Ovary (tissue), 7 donors: ENCODE measurements at regions not wholly inside any gene's neighbourhood (a gene's known extent, or its start where the extent isn't known, plus 50 kb on each side); places are given as distances from the start of the nearest gene placed in this dataset.

Experiments
- DNase-seq, 5 donors: peaks; one replicate each; pipeline ENCODE4 v3.0.0-alpha.2; 2019 to 2020
- H3K27ac ChIP-seq, 2 donors: fragments of 200-600 bp; one replicate each; pipeline versions ENCODE4 v1.5.1 to v1.8.0; 2019 to 2022
- H3K27me3 ChIP-seq: fragments of 200-600 bp; one replicate; pipeline ENCODE4 v1.8.0; 2022
- H3K36me3 ChIP-seq: fragments of 200-600 bp; sonication (generic); one replicate; pipeline ENCODE4 v1.5.1; 2019
- H3K4me1 ChIP-seq: one replicate; pipeline ENCODE4 v1.8.1; 2013; ENCODE audit warnings: mild to moderate bottlenecking, moderate library complexity; ENCODE audit not compliant: insufficient read depth
- H3K4me3 ChIP-seq: fragments of 200-600 bp; sonication (generic); one replicate; pipeline ENCODE4 v1.5.1; 2017
- H3K9me3 ChIP-seq, 2 donors: fragments of 200-600 bp in 1 of 2; sonication (generic) in 1 of 2; one replicate each; pipeline versions ENCODE4 v1.5.1 to v1.8.1; 2013 to 2019; ENCODE audit warnings: mild to moderate bottlenecking in 1 of 2, moderate library complexity in 1 of 2
- EP300 ChIP-seq: sonication (generic); formaldehyde crosslinking; IDR thresholded peaks from one replicate; pipeline ENCODE4 v1.6.1; 2017; ENCODE audit warnings: antibody characterized with exemption
- POLR2A ChIP-seq: fragments of 450-650 bp; IDR thresholded peaks from one replicate; pipeline ENCODE4 v1.6.1; 2017; ENCODE audit warnings: antibody characterized with exemption, mild to moderate bottlenecking, moderate library complexity
- WGBS, 3 donors: extraction: QIAGEN DNeasy Blood & Tissue Kit in 1 of 3; methylation state at CpG; one replicate each; pipeline versions ENCODE4 v1.1.5 to v1.1.7; 2013 to 2017; 5-methylcytosine and 5-hydroxymethylcytosine counted together
- intact Hi-C, 4 donors: fragments of 100-400 bp; cut with DNase I; formaldehyde crosslinking; loops; one replicate each; pipeline versions ENCODE4 v1.11.0 to v1.15.1; 2022 to 2023
- TF ChIP-seq, protein P1 (sequence below), 3 donors: fragments of 450-650 bp in 2 of 3; fragments of 200-600 bp in 1 of 3; IDR thresholded peaks; one replicate each; pipeline versions ENCODE4 v1.5.1 to v1.8.0; 2016 to 2022; ENCODE audit warnings: antibody characterized with exemption in 3 of 3, mild to moderate bottlenecking in 1 of 3
- donor health status: DM: no; HTN: no; CAD: no; lungs with moderate emphysema.
- donor health status: DM: no; HTN: no; CAD: no.
- donor health status: Bipolar disorder and iron deficiency.
- donor health status: DM: no; HTN: no; CAD: no.
- donor health status: DM: yes; HTN: yes; CAD: no.

DNA sequence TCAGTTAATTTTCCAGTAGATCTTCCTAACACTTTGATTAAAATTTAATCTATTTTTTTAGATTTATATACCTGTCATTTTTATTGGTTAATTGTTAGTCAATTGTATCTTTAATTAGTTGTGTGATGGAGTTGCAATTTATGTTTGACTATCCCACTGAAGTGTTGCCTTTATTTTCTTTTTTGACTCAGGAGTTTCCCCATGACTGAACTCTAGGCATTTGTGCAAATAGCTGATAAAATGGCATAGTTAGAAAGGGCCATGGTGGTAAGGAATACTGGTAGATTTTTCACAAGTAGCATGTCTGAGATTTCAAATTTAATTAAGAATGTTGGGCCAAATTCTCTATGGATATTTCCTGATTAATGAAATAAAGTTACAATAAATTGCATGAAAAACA, 273.1 kb upstream of the DAB2 start:
- TF ChIP-seq, protein P1, sequence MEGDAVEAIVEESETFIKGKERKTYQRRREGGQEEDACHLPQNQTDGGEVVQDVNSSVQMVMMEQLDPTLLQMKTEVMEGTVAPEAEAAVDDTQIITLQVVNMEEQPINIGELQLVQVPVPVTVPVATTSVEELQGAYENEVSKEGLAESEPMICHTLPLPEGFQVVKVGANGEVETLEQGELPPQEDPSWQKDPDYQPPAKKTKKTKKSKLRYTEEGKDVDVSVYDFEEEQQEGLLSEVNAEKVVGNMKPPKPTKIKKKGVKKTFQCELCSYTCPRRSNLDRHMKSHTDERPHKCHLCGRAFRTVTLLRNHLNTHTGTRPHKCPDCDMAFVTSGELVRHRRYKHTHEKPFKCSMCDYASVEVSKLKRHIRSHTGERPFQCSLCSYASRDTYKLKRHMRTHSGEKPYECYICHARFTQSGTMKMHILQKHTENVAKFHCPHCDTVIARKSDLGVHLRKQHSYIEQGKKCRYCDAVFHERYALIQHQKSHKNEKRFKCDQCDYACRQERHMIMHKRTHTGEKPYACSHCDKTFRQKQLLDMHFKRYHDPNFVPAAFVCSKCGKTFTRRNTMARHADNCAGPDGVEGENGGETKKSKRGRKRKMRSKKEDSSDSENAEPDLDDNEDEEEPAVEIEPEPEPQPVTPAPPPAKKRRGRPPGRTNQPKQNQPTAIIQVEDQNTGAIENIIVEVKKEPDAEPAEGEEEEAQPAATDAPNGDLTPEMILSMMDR (IDR thresholded peaks at IDR 0.05), result no peak
- no peak for TF ChIP-seq EP300
- no peak for TF ChIP-seq POLR2A
- DNase-seq, result no peak
- Histone ChIP-seq H3K9me3 (no peaks in the 10 kb centered on the region), H3K4me3 (no peak overlapping the region), H3K27me3 (no peaks in the 10 kb centered on the region), H3K36me3 (no peaks in the 10 kb centered on the region), H3K4me1 (no peaks in the 10 kb centered on the region), H3K27ac (no peak overlapping the region)
- intact Hi-C loops, result no loop called here

DNA sequence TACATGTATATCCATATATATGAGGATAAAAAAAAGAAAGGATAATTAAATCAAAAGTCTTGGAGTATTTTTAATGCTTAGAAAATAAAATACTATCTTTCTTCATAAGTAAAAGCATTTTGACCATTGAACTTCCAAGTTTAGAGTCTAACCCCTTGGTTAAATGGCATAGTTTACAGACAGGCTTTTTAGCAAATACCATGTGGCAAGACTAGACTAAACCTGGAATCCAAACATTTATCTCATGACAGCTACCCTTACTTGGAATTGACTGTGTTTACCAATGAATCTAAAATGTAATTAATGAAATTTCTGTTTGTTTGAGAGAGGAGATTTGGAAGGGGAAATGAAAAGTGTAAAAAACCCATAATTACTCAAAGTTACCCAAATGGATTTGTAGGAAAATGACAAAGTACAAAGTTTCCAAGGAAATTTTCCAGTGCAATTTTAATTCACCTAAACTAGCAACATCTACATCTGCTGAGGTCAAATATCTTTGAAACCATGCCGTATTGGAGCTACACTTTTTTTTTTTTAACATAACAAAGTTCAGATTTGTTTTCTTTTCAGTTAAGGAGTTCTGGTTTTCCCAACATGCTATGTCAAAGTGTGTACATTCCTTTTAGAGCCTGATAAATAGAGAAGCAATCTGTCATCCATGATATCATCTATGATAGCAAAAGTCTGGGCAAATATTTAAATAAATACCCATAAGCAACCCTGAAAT, 272.1 kb upstream of the DAB2 start:
- no peaks in the 10 kb centered on the region for H3K36me3 ChIP-seq
- intact Hi-C loops, result no loop called here
- TF ChIP-seq, protein P1 (IDR thresholded peaks at IDR 0.05), result no peak
- no peak for TF ChIP-seq POLR2A
- TF ChIP-seq EP300, result no peak

DNA sequence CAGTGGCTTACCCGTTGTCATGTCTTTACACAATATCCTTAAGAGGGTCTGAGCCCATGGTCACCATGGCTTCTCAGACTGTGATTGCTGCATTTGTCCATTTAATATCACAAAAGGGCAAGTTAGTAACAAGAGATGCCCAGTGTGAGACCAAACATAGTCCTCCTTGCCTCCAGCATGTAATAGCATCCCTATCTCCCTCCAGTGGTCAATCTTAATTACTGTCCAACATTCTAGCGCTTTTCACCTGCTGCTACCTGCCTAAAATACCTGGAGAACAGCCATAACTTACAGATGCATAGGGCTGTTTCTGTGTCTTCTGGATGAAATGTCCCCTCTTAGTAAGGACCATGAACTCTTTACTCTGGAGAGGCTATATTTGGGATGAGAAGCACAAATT, 267.2 kb upstream of the DAB2 start:
- no peak overlapping the region for H3K27ac ChIP-seq
- H3K9me3 ChIP-seq, result no peaks in the 10 kb centered on the region
- no peak for DNase-seq
- intact Hi-C loops, result no loop called here
- no peak for TF ChIP-seq POLR2A
- TF ChIP-seq, protein P1 (IDR thresholded peaks at IDR 0.05), result no peak
- no peak for TF ChIP-seq EP300
- 67 to 90% (median 68%) methylated on average over 2 of the region's 2 CpGs for WGBS, 3 donors
- H3K4me1 ChIP-seq, result no peaks in the 10 kb centered on the region
- no peak overlapping the region for H3K4me3 ChIP-seq
- no peaks in the 10 kb centered on the region for H3K36me3 ChIP-seq
- H3K27me3 ChIP-seq, result no peaks in the 10 kb centered on the region

More for the DNA sequence above, 272.1 kb upstream of the DAB2 start:
- Histone ChIP-seq H3K9me3 (no peaks in the 10 kb centered on the region), H3K4me3 (no peak overlapping the region), H3K4me1 (no peaks in the 10 kb centered on the region), H3K27ac (no peak overlapping the region), H3K27me3 (no peaks in the 10 kb centered on the region)
- DNase-seq, result no peak
- WGBS, 3 donors, result 4 to 12% (median 7%) methylated on average over 1 of the region's 1 CpG

DNA sequence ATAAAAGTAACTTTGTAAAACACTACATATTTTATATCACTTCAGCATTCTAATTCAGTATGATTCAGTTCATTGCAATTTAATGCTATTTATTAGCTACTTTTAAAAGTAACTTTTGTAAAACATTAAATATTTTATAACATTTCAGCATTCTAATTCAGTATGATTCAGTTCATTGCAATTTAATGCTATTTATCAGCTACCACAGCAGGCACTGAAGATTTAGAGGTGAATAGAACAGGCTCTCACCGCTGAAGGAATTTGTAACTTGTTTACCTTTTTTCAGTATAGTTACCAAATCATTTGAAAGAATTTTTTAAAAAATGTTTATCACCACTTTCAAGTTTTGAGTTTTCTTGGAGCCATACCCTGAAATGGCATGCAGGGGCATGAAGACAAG, 266.4 kb upstream of the DAB2 start:
- no peak for TF ChIP-seq EP300
- TF ChIP-seq POLR2A, result no peak
- TF ChIP-seq, protein P1 (IDR thresholded peaks at IDR 0.05), result no peak
- Histone ChIP-seq H3K4me1 (no peaks in the 10 kb centered on the region), H3K27me3 (no peaks in the 10 kb centered on the region), H3K36me3 (no peaks in the 10 kb centered on the region), H3K9me3 (no peaks in the 10 kb centered on the region), H3K27ac (no peak overlapping the region), H3K4me3 (no peak overlapping the region)
- intact Hi-C loops, result no loop called here
- WGBS, 3 donors, result 60 to 85% (median 78%) methylated on average over 1 of the region's 1 CpG
- DNase-seq, result no peak
